Epithelial cell of esophagus (primary cell): ENCODE measurements at regions not wholly inside any gene's neighbourhood (a gene's known extent, or its start where the extent isn't known, plus 50 kb on each side); places are given as distances from the start of the nearest gene placed in this dataset.
A peak's percentile ranks its signal among the peaks of the same experiment; 100 is the strongest.

ENCODE experiments used
- DNase-seq: peaks from one replicate; pipeline ENCODE4 v3.0.0; 2010; ENCODE audit warnings: low read depth
- H3K4me3 ChIP-seq: 2 replicates; pipeline ENCODE4 v1.5.1; 2011; ENCODE audit warnings: mild to moderate bottlenecking, low read length, control low read depth
- CTCF ChIP-seq: IDR thresholded peaks from 2 replicates; pipeline ENCODE4 v1.5.1; 2011; ENCODE audit warnings: low read depth, mild to moderate bottlenecking, low read length, control low read depth, inconsistent platforms; ENCODE audit not compliant: insufficient read depth; ENCODE audit errors: missing control alignments

- TF ChIP-seq CTCF: no peak
- no peak overlapping the region for H3K4me3 ChIP-seq
- peak; percentile 51 for DNase-seq
Observed at GRCh38 chr6:71395731-71396409, 107.3 kb downstream of the OGFRL1 start.

GRCh38 chr6:71396410-71396801 lies 107.8 kb downstream of the OGFRL1 start:
- H3K4me3 ChIP-seq: no peak overlapping the region
- no peak for DNase-seq
- no peak for TF ChIP-seq CTCF

- DNase-seq: no peak
- H3K4me3 ChIP-seq: no peak overlapping the region
- no peak for TF ChIP-seq CTCF
Observed at GRCh38 chr6:71399279-71399678, 110.7 kb downstream of the OGFRL1 start.

- H3K4me3 ChIP-seq: no peak overlapping the region
- TF ChIP-seq CTCF: no peak
- DNase-seq: no peak
Observed at GRCh38 chr6:71400852-71401251, 112.2 kb downstream of the OGFRL1 start.

GRCh38 chr6:71402096-71402495 lies 113.5 kb downstream of the OGFRL1 start:
- no peak overlapping the region for H3K4me3 ChIP-seq
- no peak for TF ChIP-seq CTCF
- no peak for DNase-seq

- TF ChIP-seq CTCF: no peak
- peak; percentile 28 for DNase-seq
- no peak overlapping the region for H3K4me3 ChIP-seq
Observed at GRCh38 chr6:71403422-71404134, 115.0 kb downstream of the OGFRL1 start.
